Muscle of leg (tissue), 3 donors: ENCODE measurements at regions not wholly inside any gene's neighbourhood (a gene's known extent, or its start where the extent isn't known, plus 50 kb on each side); places are given as distances from the start of the nearest gene placed in this dataset.
"Not testable (repeated sequence)": the region's sequence is repeated elsewhere in the genome, so short reads cannot be mapped to it uniquely, and the experiment has no call there.

Experiments used
- DNase-seq: peaks from one replicate; pipeline ENCODE4 v3.0.0; 2013
- H3K27ac ChIP-seq: one replicate; pipeline ENCODE4 v1.5.1; 2013; ENCODE audit warnings: mild to moderate bottlenecking, low read length, control low read depth
- H3K27me3 ChIP-seq: one replicate; pipeline ENCODE4 v1.6.1; 2013; ENCODE audit warnings: low read length; ENCODE audit not compliant: control insufficient read depth, insufficient read depth
- H3K36me3 ChIP-seq: one replicate; pipeline ENCODE4 v1.6.1; 2013; ENCODE audit warnings: low read length; ENCODE audit not compliant: control insufficient read depth, insufficient read depth
- H3K4me1 ChIP-seq: one replicate; pipeline ENCODE4 v1.6.1; 2013; ENCODE audit warnings: low read length; ENCODE audit not compliant: control insufficient read depth, insufficient read depth
- H3K4me3 ChIP-seq: one replicate; pipeline ENCODE4 v1.5.1; 2013; ENCODE audit warnings: low read length, control low read depth
- H3K9me3 ChIP-seq: replicated peaks from 2 replicates; pipeline ENCODE4 v1.6.1; 2013; ENCODE audit warnings: low read depth, low read length; ENCODE audit not compliant: control insufficient read depth
- WGBS: methylation state at CpG from one replicate; pipeline ENCODE4 v1.1.5; 2013; ENCODE audit warnings: missing lambda C conversion rate; ENCODE audit not compliant: insufficient coverage; 5-methylcytosine and 5-hydroxymethylcytosine counted together

GRCh38 chr22:49677495-49677889 lies 150.2 kb downstream of the BRD1 start:
- no peak for DNase-seq
- H3K4me3 ChIP-seq = no peak overlapping the region
- no peaks in the 10 kb centered on the region for H3K4me1 ChIP-seq
- no peak overlapping the region for H3K27ac ChIP-seq
- no peaks in the 10 kb centered on the region for H3K9me3 ChIP-seq
- H3K36me3 ChIP-seq = no peaks in the 10 kb centered on the region
- 58% methylated on average over 17 of the region's 18 CpGs for WGBS
- H3K27me3 ChIP-seq = peaks cover 51% of the 10 kb centered on the region

- H3K27me3 ChIP-seq = peaks cover 55% of the 10 kb centered on the region
- H3K9me3 ChIP-seq = no peaks in the 10 kb centered on the region
- no peaks in the 10 kb centered on the region for H3K36me3 ChIP-seq
- H3K27ac ChIP-seq = no peak overlapping the region
- WGBS = 68% methylated on average over 9 of the region's 9 CpGs
- no peaks in the 10 kb centered on the region for H3K4me1 ChIP-seq
- H3K4me3 ChIP-seq = no peak overlapping the region
- no peak for DNase-seq
These were observed 150.7 kb downstream of the BRD1 start for GRCh38 chr22:49676783-49677494.

GRCh38 chr22:49676230-49676629 lies 151.4 kb downstream of the BRD1 start:
- peaks cover 4% of the 10 kb centered on the region for H3K4me1 ChIP-seq
- H3K4me3 ChIP-seq = no peak overlapping the region
- H3K27me3 ChIP-seq = peaks cover 62% of the 10 kb centered on the region
- no peak for DNase-seq
- no peaks in the 10 kb centered on the region for H3K9me3 ChIP-seq
- H3K36me3 ChIP-seq = no peaks in the 10 kb centered on the region
- H3K27ac ChIP-seq = no peak overlapping the region
- 92% methylated on average over 3 of the region's 5 CpGs for WGBS

- DNase-seq = no peak
- Histone ChIP-seq H3K9me3 (no peaks in the 10 kb centered on the region), H3K4me1 (peaks cover 10% of the 10 kb centered on the region), H3K27me3 (peaks cover 70% of the 10 kb centered on the region), H3K27ac (no peak overlapping the region), H3K4me3 (no peak overlapping the region), H3K36me3 (no peaks in the 10 kb centered on the region)
- WGBS = 80% methylated on average over 1 of the region's 12 CpGs
These were observed 153.1 kb downstream of the BRD1 start for GRCh38 chr22:49674479-49675050.

- H3K4me1 ChIP-seq = peaks cover 10% of the 10 kb centered on the region
- no peaks in the 10 kb centered on the region for H3K9me3 ChIP-seq
- no peaks in the 10 kb centered on the region for H3K36me3 ChIP-seq
- 29% methylated on average over 12 of the region's 14 CpGs for WGBS
- H3K27ac ChIP-seq = no peak overlapping the region
- H3K27me3 ChIP-seq = peaks cover 65% of the 10 kb centered on the region
- DNase-seq = no peak
- H3K4me3 ChIP-seq = no peak overlapping the region
These were observed 154.6 kb downstream of the BRD1 start for GRCh38 chr22:49673048-49673447.

GRCh38 chr22:49672014-49672516 lies 155.6 kb downstream of the BRD1 start:
- no peak for DNase-seq
- 0% methylated on average over 3 of the region's 17 CpGs for WGBS
- H3K9me3 ChIP-seq = no peaks in the 10 kb centered on the region
- no peaks in the 10 kb centered on the region for H3K36me3 ChIP-seq
- no peak overlapping the region for H3K27ac ChIP-seq
- peaks cover 57% of the 10 kb centered on the region for H3K27me3 ChIP-seq
- peaks cover 10% of the 10 kb centered on the region for H3K4me1 ChIP-seq
- no peak overlapping the region for H3K4me3 ChIP-seq

- Histone ChIP-seq H3K9me3 (no peaks in the 10 kb centered on the region), H3K4me3 (no peak overlapping the region), H3K27me3 (peaks cover 53% of the 10 kb centered on the region)
These were observed 156.2 kb downstream of the BRD1 start for GRCh38 chr22:49671331-49672013.

GRCh38 chr22:49670456-49671330 lies 157.0 kb downstream of the BRD1 start:
- Histone ChIP-seq H3K4me3 (no peak overlapping the region), H3K9me3 (no peaks in the 10 kb centered on the region), H3K4me1 (peaks cover 12% of the 10 kb centered on the region), H3K27me3 (peaks cover 53% of the 10 kb centered on the region), H3K27ac (no peak overlapping the region), H3K36me3 (no peaks in the 10 kb centered on the region)
- DNase-seq = peak; percentile 51
- under 1% methylated on average over 56 of the region's 69 CpGs for WGBS

More at GRCh38 chr22:49671331-49672013, 156.2 kb downstream of the BRD1 start:
- Histone ChIP-seq H3K4me1 (peaks cover 11% of the 10 kb centered on the region), H3K36me3 (no peaks in the 10 kb centered on the region), H3K27ac (no peak overlapping the region)
- DNase-seq = no peak
- 3% methylated on average over 11 of the region's 28 CpGs for WGBS

GRCh38 chr22:49669969-49670455 lies 157.7 kb downstream of the BRD1 start:
- Histone ChIP-seq H3K4me1 (peaks cover 13% of the 10 kb centered on the region), H3K27me3 (peaks cover 49% of the 10 kb centered on the region)
- not testable (repeated sequence) for DNase-seq, H3K4me3 ChIP-seq, H3K36me3 ChIP-seq, H3K27ac ChIP-seq, H3K9me3 ChIP-seq
- under 1% methylated on average over 31 of the region's 33 CpGs for WGBS
